SKM-1 (cell line): ENCODE measurements at regions not wholly inside any gene's neighbourhood (a gene's known extent, or its start where the extent isn't known, plus 50 kb on each side); places are given as distances from the start of the nearest gene placed in this dataset.
"Not testable (repeated sequence)": the region's sequence is repeated elsewhere in the genome, so short reads cannot be mapped to it uniquely, and the experiment has no call there.

Experiments
- DNase-seq: peaks from one replicate; lab custom pipeline; 2025; ENCODE audit not compliant: unreplicated experiment; lab: John Stamatoyannopoulos, UW

GRCh38 chr13:67977066-67977465, 746.9 kb upstream of the PCDH9 start:
- DNase-seq: no peak

GRCh38 chr13:67971291-67971690, 741.2 kb upstream of the PCDH9 start:
- no peak for DNase-seq

- DNase-seq: no peak
These were observed 736.9 kb upstream of the PCDH9 start for GRCh38 chr13:67967031-67967430.

- no peak for DNase-seq
These were observed 735.9 kb upstream of the PCDH9 start for GRCh38 chr13:67966065-67966464.

- DNase-seq: no peak
These were observed 734.9 kb upstream of the PCDH9 start for GRCh38 chr13:67964986-67965385.

- DNase-seq: no peak
These were observed 734.0 kb upstream of the PCDH9 start for GRCh38 chr13:67964091-67964490.

GRCh38 chr13:67961331-67961730, 731.2 kb upstream of the PCDH9 start:
- no peak for DNase-seq

GRCh38 chr13:67951431-67951830, 721.3 kb upstream of the PCDH9 start:
- DNase-seq: no peak

GRCh38 chr13:67950603-67951002, 720.5 kb upstream of the PCDH9 start:
- DNase-seq: no peak

GRCh38 chr13:67946131-67946530, 716.0 kb upstream of the PCDH9 start:
- no peak for DNase-seq

- no peak for DNase-seq
These were observed 713.0 kb upstream of the PCDH9 start for GRCh38 chr13:67943116-67943515.

GRCh38 chr13:67935626-67936025, 705.5 kb upstream of the PCDH9 start:
- DNase-seq: no peak

GRCh38 chr13:67934617-67935330, 704.6 kb upstream of the PCDH9 start:
- no peak for DNase-seq

GRCh38 chr13:67932991-67933390, 702.9 kb upstream of the PCDH9 start:
- DNase-seq: no peak

GRCh38 chr13:67917291-67917987, 687.3 kb upstream of the PCDH9 start:
- no peak for DNase-seq

- no peak for DNase-seq
These were observed 686.5 kb upstream of the PCDH9 start for GRCh38 chr13:67916650-67917049.

GRCh38 chr13:67914535-67914934, 684.4 kb upstream of the PCDH9 start:
- DNase-seq: no peak

- not testable (repeated sequence) for DNase-seq
These were observed 672.8 kb upstream of the PCDH9 start for GRCh38 chr13:67902960-67903359.

GRCh38 chr13:67880916-67881315, 650.8 kb upstream of the PCDH9 start:
- DNase-seq: no peak

GRCh38 chr13:67878376-67878775, 648.2 kb upstream of the PCDH9 start:
- no peak for DNase-seq

- no peak for DNase-seq
These were observed 646.9 kb upstream of the PCDH9 start for GRCh38 chr13:67877031-67877430.

GRCh38 chr13:67867206-67867605, 637.1 kb upstream of the PCDH9 start:
- no peak for DNase-seq

GRCh38 chr13:67860315-67860714, 630.2 kb upstream of the PCDH9 start:
- no peak for DNase-seq
